HG03439 (cell line): ENCODE measurements at regions not wholly inside any gene's neighbourhood (a gene's known extent, or its start where the extent isn't known, plus 50 kb on each side); places are given as distances from the start of the nearest gene placed in this dataset.

ENCODE experiments used
- ATAC-seq: cut with Tn5 transposase; IDR thresholded peaks from one replicate; pipeline ENCODE4 v1.9.1; 2021; ENCODE audit warnings: mild to moderate bottlenecking, moderate library complexity; ENCODE audit not compliant: unreplicated experiment

DNA sequence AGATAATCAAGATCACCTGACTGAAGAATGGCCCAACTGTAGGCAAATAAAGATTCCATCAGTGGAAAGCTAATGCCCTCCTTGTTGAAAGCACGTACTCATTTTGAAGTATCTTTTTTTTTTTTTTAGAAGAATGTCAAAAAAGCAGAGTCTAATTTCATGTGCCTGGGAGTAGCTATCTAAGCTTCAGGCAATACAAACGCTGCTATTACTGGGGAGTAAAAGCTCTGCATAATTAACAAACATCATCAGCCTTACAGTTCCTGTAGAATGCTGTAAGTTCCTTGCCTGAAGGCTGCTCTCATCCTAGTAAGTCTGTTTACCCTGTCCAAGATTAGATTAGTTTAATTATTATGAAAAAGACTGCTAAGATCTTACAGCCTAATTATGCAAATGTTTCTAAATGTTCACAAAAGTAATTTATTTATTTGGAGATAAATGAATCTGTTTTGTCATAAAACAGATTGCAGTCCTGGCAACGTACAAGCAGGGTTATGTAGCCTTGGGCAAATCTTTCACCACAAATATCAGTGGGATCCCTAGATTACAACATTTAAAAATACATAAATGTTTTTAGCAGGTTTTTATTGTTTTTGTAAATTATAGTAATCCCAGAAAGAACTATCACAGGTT is 451.3 kb upstream of the AGTR1 start:
- no peak for ATAC-seq

DNA sequence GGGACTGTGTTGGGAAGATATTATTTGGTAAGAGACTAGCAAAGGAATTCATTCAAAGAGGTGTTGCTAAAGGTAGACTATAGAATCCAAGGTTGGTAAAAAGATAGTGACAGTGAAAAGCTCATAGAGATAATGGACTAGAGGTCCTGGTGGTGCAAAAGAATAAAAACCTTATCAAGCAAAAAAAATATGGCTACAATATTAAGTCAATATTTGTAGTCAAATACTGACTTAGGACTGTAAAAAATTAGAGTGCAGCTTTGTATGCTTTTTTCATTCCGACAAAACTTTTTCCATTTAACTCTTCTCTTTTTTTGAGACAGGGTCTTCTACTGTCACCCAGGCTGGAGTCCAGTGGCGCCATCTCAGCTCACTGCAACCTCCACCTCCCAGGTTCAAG is 444.0 kb upstream of the AGTR1 start:
- ATAC-seq, result no peak

GRCh38 chr3:148254402-148254801 is 443.3 kb upstream of the AGTR1 start:
- no peak for ATAC-seq

DNA sequence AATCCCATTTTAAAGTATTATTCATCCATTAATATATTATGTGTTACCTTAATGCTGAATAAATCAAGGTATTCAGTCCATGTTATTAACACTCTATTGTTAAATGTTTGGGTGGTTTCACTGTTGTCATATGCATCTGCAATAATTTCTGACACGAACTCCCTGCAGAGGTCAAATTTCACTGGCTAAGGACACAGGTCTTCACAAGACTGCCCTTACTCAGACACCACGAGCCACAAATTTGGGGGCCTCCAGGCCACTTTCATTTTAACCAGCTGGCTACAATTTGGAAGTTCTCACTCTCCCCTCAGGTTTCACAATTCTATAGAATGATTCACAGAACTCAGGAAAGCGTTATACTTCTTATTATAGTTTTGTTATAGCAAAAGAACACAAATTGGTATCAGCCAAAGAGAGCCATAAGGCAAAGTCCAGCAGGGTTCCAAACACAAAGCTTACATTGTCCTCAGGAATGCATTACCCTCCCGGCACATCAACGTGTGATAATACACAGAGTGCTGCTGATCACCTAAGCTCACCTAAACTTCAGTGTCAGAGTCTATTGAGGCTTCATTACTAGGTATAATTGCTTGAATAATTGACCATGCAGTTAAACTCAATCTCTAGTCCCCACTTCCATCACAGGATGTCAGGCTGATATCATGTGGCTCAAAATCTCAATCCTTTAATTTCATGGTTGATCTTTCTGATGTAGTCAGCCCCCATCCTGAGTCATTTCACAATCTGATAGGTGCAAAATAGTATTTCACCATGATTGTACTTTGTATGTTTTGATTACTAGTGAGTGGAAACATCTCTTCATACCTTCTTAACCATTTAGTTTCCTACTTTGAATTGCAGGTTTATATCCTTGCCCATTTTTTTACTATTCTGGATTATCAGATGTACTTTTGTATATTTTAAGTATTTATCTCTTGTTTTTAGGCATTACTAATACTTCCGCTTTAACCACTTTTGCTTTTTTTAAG is 441.4 kb upstream of the AGTR1 start:
- ATAC-seq, result no peak

- no peak for ATAC-seq
These were observed 434.7 kb upstream of the AGTR1 start for GRCh38 chr3:148262980-148263379.

DNA sequence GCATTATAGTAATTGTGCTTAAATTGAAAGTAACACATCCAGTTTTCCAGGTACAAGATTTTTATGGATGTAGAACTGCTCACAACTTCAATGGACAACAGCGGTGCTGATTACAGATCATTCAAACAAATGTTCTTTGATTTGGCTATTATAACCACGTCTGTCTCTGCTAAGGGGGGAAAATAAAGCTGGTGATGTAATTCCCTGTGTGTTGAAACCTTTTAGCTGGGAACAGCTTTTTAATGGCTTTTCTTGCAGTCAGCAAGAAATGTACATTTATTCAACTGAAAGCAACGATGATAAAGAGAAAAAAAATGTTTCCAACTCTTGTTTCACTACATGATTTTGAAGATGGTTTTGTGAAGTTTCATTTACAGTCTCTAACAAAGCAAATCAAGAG is 431.9 kb upstream of the AGTR1 start:
- no peak for ATAC-seq

GRCh38 chr3:148266341-148266740 is 431.4 kb upstream of the AGTR1 start:
- no peak for ATAC-seq

GRCh38 chr3:148269816-148270215 is 427.9 kb upstream of the AGTR1 start:
- no peak for ATAC-seq

- no peak for ATAC-seq
These were observed 417.0 kb upstream of the AGTR1 start for GRCh38 chr3:148280623-148281242.

- ATAC-seq, result no peak
These were observed 408.5 kb upstream of the AGTR1 start for GRCh38 chr3:148289159-148289558.

- ATAC-seq, result no peak
These were observed 400.7 kb upstream of the AGTR1 start for GRCh38 chr3:148297013-148297412.

- peak; percentile 89 for ATAC-seq
These were observed 390.3 kb upstream of the AGTR1 start for GRCh38 chr3:148307443-148307843.

GRCh38 chr3:148309390-148310035 is 388.2 kb upstream of the AGTR1 start:
- ATAC-seq, result peak; percentile 80

- ATAC-seq, result no peak
These were observed 381.9 kb upstream of the AGTR1 start for GRCh38 chr3:148315756-148316155.

DNA sequence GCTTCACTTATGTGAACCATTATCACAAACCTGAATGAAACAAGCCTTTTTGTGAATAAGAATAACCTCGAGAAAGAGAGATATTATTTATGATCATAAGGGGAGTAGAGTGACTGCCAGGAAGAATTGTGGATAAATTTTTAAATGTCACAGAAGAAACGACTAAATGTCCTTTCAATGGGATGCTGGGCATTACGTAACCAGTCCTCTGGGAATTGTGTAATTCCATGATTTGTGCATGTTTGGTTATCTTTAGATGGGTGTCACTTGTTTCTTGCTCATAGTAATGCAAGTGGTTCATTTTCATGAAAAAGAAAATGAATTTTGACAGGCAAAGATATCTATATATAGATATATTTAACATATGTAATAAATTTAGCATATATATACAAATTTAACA is 379.5 kb upstream of the AGTR1 start:
- ATAC-seq, result no peak

GRCh38 chr3:148319161-148319915 is 378.4 kb upstream of the AGTR1 start:
- peak; percentile 95 for ATAC-seq

DNA sequence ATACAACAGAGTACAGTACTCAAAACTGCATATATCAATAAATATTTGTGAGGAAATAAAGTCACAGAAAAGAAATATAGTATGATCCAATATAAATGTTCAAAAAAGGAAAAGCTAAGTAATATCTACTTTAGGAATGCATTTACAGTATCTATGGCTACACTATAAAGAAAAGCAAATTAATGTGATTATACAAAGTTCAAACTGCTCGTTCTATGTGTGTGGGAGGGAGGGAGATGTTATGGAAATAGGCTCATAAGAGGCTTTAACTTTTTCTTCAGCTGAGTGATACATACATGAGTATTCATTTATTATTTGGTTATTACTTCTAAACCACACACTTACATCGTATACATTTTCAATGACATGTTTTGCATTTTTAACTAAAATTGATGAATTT is 377.7 kb upstream of the AGTR1 start:
- no peak for ATAC-seq

DNA sequence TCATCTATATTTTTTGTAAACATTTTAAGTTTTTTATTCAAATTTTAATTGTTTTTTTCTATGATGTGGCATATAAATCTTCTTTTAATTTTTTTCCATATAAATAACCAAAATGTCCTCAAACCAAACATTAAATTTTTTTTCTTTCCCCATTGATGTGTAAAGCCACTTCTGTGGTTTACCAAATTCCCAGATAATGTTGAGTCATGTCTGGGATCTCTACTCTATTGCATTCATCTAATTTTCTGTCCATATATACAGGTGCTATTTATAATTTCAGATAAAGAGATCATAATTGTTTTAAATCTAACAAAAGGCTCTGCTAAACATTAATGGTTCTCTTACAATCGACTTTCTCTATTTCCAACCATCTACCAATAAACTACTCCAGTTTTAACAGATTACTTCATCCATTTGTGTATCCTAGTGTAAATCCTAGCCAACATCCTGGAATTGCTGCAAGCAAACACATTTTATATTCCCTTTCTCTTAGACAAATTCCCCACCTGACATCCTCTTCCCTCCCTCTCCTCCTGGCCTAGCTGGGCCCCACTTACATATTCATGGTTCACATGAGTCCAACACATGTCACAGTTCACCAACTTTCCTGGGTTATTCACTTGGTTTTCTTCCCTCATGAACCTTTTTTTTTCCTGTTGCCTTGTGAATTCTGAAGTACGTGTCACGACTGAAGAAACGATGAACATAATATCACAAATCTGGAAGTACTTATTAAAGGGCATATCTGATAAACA is 368.0 kb upstream of the AGTR1 start:
- ATAC-seq, result no peak

- no peak for ATAC-seq
These were observed 367.2 kb upstream of the AGTR1 start for GRCh38 chr3:148330542-148330941.
